HuH-7.5 (cell line): ENCODE measurements at regions not wholly inside any gene's neighbourhood (a gene's known extent, or its start where the extent isn't known, plus 50 kb on each side); places are given as distances from the start of the nearest gene placed in this dataset.

Experiments
- DNase-seq: peaks from one replicate; pipeline ENCODE4 v3.0.0; 2011; ENCODE audit warnings: low spot score

DNA sequence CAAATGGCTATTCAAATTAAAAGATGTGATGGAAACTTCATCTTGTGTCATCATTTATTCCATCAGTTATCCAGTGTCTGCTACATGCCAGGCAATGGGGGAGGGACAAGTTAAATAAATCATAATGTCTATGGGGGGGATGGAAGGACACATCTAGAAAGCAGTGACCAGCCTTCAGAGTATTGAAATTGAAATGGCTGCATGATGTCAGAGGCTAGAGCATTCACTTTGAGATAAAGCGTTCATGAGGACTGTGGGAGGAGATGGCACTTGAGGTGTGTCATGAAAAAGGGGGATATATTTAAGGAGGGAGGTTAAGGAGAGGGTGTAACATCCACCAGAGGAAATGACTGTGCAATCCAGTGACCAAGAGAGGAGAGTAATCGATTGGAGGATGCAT lies 50.6 kb downstream of the SLIT2 start:
- DNase-seq: no peak

DNA sequence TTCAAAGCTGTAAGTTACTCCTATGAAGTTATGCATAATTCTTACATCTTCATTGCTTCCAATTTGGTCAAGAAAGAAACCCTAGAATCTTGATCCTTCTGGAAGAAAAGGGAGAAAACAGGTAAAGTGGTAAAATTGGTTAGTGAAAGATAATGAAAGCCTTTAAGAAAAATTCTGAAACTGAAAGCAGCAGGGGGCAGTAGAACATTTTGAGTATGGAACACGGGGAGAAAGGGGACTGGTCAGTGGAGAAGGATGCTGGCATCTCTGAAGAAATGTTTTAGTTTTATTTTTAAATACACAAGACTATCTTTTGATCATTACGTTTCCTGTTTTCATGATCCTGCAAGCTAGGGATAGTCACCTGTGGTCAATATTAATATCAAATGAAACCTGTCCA lies 54.3 kb downstream of the SLIT2 start:
- DNase-seq: no peak

DNA sequence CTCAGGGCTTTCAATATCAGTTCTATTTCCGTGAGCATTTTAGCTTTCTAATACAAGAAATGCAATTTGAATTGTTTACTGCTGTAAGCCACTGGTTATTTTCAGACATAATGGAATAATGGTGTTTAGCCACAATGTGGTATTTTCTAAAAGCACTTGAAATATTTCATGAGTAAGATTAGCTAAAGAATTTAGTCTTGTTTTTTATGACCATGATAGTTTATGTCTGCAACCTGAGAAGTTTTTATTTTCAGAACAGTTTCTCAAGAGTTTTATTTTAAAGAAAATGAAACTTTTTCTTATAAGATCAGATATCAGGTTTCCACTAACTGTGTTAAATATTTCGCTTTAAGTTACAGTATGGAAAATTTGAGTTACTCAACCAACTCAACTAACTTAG lies 60.2 kb downstream of the SLIT2 start:
- DNase-seq: no peak

DNA sequence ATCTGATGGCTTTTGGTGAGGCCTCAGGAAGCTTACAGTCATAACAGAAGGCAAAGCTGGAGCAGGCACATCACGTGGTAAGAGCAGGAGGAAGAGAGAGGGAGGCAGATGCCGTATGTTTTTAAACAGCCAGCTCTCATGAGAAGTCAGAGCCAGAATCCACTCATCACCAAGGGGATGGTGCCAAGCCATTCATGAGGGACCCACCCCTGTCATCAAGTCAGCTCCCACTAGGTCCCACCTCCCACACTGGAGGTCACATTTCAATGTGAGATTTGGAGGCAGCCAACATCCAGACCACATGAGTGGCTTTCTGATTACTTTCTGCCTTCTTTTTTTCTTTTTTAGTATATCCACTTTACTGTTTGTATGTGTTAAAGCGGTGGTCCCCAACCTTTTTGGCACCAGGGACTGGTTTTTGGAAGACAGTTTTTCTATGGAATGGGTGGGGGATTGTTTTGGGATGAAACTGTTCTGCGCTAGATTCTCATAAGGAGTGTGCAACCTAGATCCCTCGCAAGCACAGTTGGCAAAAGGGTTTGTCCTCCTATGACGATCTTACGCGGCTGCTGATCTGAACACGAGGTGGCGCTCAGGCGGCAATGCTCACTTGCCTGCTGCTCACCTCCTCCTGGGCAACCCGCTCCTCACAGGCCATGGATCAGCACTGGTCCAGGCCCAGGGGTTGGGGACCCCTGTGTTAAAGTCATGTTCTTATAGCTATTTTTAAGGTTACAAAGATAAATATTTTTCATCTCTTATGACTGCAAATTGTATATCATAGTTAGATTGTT lies 61.7 kb downstream of the SLIT2 start:
- no peak for DNase-seq

DNA sequence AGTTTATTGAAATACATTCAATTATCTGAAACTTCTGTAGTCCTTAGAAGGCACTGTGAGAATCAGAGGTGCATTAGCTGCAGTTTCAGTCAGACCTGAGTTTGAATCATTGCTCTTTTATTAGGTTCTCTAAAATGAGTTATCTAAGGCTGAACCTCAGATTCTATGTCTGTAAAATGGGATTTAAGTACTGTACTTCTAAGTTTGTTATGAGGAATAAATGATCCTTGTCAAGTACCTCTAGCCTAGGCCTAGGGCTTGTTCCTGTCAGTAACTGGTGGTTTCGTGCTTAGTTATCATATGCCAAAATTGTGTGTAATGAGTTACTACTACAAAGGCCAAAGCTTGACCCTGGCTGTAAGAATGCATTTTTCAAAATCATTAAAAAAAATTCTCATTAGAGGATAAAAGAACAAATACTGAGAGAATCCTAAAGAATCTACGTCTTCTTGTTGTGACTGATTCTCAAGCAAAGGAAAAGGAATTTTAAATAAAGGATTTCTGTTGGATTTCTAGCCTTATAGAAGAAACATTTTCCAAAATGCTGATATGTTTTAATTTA lies 65.8 kb downstream of the SLIT2 start:
- DNase-seq: no peak

DNA sequence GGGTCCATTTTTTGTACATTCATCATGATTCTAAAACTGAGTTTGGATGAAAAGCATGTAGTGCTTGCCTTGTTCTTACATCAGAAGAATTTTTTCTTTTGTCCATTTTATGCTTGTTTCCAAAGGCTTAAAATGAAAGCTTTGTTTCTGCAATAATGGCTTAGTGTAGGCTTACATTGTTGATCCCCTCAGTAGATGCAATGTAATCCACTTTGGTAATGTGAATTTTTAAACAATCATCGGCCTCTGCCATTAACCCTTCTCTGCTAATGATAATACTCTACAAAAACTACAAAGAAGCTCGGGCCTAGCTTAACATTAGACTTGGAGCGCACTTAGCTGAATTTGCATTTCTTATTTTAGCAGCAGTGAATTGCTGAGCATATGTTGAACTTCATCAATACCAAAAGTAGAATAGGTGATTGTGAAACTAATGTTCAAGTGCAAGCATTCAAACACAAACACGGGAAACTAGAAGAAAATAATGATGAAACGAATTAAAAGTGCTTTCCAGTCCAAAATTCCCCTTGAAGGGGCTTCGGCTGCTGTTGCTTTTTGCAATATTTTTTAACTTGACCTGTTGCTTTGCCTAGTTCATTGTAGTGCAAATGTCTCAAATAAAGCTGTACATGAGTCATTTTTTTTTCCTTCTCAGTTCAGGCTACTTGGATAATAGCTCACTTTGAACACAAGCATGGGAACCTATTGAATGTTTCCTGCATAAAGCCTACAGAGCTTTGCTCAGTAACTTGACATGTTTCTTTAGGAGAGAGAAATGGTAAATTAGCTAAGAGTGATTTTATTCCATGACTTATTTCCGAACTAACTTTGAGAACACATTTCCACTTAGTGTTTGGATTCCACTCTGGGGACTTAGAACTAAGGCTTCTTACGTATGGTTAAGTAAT lies 66.5 kb downstream of the SLIT2 start:
- no peak for DNase-seq

DNA sequence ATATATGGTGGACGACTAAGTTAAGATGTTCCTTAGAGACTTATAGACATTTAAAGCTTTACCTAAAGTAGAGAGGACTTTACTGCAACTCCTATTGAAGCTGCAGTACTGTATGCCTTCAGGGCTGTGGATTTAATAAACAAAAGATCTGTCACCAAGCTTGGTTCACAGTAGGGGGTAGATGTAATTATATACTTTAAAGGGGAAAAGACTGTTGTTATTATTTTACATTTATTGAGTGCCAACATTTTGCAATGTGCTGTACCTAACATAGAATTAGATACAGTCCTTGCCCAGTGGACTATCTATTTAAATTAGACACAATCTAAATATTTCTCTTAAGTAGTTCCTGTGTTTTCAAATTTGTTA lies 67.2 kb downstream of the SLIT2 start:
- DNase-seq: no peak

DNA sequence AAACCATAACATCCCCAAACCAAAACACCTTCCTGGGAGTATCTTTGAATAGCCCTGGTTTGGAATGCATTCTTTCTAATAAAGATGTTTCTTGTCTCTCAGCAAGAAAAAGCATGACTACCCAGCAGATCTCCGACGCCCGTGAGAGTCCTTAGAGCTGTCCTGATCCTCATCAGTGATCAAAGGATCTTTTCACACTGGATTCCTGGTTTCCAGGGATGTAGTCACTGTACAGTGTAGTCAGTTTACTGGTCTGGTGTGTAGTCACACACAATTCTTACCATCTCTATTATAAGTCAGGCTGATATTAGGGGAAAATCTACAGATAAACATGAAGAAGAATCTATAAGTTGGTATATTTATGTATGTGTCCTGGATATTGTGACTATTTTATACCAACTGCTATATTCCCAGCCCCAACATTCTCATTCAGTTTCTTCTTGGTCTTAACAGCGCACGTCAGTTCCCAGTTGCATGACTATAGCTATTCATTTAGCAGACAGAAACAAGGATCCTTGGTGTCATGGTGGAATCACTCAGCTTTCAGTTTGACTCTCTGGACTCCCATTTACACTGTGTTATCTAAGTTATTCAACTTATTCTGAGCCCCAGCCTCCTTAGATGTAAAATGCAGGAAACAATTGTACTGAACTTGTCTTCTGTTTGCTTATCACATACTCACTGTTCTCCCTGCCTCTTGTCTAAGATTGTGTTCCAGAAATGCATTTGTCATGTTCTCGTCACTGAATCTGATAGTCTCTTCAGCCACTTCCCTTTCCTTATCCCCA lies 68.3 kb downstream of the SLIT2 start:
- DNase-seq: no peak

DNA sequence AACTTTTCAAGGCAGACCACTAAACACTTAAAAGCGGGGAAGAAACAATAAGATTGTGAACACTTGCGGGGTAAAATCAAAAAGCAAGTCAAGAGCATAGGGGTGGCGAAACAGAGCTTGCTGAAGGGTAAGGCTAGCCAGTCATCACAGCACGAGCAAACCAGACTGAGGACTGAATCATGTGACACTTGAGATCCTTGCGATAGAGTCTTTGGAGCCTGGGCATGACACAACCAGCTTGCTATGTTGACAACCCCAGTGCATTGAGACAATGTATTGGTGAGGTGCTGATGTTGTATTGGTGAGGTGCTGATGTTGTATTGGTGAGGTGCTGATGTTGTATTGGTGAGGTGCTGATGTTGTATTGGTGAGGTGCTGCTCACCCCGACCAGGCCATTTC lies 72.3 kb downstream of the SLIT2 start:
- DNase-seq: no peak

DNA sequence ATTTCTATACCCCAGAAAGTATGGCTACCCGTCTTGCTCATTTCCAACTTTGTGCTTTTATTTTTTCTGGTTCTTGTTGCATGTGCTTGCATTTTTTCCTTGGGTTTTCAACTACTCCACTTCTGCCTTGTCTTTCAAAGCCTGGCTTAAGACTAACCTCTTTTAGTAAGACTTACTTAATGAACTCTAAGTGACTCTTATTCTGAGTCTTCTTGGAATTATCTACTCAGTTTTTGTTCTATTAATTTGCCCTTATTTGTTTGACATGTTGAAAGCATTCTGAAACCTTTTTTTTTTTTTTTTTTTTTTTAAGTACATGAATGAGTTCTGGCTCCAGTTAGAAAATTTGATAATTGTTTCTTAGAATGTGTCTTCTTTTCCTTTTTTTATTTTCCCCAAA lies 74.8 kb downstream of the SLIT2 start:
- no peak for DNase-seq

DNA sequence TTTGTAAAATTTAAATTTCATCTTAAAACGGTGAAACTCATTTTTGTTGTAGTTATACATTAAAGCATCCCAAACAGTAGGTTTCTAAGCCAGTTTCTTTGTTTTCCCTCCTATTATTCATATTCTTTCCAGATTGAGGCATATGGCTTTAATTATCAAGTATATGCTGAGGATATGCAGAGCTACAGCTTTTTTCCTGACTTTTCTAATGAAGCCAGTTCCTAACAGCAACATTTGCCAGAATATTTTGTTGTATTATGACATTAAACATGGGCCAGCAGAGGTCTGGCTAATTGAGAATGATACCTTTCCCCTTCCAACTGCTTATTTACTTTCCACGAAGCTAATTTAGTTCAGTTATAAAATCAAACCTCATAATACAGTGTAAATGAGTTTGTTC lies 75.3 kb downstream of the SLIT2 start:
- no peak for DNase-seq

DNA sequence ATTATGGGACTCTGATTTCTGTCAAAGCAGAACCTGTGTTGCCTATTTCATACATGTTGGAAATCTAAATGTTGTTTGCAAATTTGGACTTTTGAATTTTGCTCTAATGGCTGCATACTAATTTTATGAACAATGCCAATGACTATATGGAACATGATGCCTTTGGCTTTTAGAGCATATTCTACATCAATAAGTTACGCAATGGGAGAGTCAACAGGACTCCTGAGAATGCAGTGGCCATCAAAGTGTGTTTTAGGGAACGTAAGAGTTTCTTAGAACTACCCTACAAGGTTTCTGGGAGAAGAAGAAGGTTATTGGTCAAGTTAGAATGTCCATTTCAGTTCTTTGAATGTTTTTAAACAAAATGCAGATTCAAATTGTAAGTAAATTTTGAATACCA lies 76.1 kb downstream of the SLIT2 start:
- no peak for DNase-seq

DNA sequence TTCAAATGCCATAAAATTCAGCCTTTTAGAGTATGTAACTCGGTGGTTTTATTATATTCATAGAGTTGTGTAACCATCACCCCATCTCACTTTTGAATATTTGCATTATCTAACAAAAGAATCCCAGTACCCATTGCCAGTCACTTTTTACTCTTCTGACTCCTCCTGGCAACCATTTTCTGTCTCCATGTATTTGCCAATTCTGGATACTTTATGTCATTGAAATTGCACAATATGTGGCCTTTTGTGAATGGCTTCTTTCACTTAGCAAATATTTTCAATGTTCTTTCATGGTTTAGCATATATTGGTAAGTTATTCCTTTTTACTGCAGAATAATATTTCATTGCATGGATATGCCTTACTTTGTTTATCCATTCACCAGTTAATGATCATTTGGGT lies 79.9 kb downstream of the SLIT2 start:
- no peak for DNase-seq

DNA sequence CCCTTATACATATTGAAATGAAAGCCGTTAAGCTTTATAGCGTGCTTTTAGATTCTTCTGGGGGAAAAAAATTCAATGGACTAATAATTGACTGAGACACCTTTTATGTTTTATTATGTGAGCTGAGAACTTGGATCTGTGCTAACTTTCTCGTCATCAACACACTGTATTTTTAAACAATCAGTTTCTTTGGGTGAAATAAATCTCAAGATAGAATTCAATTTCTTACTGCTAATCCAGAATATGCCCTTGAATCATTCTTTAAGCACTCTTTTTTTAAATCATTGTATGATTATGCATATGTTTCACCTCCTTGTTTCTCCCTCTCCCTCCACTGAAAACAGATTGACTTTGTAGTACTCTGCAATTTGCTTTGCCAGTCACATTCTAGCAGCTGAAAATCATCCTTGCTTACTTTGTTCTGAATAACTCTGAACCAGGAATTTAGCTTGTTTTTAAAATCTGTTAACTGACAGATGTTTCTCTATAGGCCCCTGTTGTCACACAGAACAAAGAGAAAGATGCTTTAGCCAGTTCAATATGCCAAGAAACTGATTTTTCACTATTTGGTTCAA lies 81.5 kb downstream of the SLIT2 start:
- no peak for DNase-seq

DNA sequence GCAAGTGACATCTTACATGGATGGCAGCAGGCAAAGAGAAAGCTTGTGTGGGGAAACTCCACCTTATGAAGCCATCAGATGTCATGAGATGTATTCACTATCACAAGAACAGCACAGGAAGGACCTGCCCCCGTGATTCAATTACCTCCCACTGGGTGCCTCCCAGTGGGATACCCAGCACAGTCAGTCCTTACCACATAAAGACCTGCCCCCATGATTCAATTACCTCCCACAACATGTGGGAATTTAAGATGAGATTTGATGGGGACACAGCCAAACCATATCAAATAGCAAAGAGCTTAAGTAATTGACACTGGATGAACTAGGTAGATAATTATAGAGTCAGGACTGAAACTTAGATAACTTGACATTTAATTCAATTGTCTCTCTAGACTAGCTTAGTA lies 85.6 kb downstream of the SLIT2 start:
- DNase-seq: no peak

DNA sequence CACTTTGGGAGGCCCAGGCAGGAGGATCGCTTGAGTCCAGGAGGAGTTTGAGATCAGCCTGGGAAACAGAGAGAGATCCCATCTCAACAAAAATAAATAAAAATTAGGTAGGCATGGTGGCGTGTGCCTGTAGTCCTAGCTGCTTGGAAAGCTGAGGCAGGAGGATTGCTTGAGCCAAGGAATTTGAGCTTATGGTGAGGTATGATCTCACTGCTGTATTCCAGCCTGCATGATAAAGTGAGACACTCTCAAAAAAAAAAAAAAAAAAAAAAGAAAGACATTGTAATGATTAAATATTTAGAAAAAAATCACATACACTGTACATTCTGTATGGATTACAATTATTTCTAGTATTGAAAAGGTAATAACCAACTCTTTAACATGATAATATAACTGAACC lies 87.1 kb downstream of the SLIT2 start:
- DNase-seq: no peak

DNA sequence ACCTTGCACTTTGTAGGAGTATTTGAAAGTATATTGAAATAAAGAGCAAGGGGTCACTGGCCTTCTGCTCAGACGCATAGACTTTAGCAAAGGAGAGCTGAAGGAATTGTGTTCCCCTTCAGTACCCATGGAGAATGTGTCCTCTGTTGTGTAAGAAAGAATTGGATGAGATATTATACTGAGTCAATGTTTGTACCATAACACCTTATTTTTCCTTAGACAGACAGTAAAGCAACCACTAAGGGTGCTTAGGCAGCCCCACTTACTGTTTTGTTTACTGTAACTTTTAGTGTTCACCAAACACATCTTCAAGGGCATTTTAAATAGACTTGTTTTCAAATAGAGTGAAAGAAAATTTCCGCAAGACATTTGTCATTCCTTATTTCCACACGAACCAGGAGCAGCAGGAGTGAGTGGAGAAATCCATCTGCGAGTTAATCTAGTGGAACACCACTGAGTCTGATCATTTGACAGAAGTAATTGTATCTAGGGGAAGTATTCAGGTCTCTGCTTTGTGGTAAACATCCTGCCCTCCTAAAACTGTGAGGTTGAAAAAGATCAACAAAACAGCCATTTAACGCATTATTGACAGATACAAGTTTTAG lies 89.5 kb downstream of the SLIT2 start:
- DNase-seq: no peak

DNA sequence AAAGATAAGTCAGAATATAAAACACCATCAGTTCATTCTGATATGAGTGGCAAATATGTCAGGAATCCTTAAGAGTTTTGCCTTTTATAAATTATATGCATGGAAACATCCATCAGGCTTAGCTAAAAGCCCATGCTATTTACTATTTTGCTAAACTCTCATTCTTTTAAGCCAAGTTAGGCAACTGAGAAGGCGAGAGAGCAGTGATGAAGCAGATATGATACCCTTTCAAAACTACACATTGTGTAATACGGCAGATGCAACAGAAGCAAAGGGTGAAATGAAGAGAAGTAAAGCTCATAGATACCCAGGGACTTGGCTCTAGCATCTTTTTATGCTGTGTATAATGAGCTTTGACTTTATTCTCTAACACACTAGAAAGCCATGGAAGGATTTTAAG lies 95.8 kb downstream of the SLIT2 start:
- no peak for DNase-seq

DNA sequence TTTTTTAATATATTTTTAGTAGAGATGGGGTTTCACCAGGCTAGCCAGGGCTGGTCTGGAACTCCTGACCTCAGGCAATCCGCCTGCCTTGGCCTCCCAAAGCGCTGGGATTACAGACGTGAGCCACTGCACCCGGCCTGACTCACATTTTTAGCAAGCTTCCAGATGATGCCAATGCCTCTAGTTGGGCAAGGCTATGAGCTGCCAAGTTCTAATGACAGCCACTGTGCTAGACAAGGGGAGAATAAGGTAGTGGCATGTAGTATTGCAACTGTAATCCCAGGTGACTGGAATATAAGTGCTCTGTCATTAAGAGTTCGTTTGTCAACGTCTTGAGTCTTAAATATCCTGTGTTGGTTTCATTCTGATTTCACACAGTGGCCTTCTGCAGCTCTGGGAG lies 96.7 kb downstream of the SLIT2 start:
- no peak for DNase-seq

DNA sequence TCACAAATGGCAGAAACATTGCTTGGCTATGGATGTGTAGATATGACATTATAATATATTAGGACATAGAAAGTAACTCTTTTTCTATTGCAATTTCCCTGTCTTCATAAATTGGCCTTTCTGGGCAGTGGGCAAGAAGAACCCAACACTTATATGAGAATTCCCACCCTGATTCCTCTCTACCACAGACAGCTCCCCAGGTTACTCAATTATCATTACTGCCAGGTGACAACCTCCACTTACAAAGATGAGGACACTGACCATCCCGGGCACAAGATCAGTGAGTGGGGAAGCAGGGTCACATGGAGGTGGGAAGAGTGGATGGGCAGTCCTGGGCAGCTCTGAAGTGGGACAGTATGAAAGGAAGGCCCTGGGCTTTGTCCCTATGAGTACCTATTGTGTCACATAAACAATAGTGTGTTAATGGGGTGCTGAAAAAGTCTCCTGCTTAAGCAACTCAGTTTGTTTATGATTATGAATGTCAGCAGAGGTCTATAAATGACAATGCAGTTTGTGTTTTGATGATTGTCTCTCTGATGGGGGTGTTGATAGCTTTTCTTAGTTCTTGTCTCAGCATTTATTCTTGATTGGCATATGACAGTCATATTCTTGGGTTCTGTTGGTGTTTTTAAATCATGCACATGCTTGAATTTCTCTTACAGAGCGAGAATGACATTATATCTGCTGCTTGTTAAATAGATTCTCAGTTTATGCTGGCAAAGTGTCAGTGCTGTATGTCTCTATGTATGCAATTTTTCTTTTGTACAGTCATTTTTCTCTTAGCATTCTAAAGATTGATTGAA lies 99.9 kb downstream of the SLIT2 start:
- DNase-seq: no peak

DNA sequence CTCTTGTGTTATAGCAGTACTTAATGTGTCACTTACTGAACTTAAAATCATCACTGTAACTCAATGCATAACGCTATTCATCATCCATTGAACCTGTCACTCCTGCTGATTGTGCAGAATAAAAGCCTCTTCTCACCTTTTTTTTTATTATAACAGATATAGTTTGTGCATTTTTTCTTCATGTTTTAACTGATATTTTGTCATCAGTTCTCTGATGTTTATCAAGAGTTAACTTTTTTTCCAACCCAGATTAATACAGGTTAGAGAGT lies 100.4 kb downstream of the SLIT2 start:
- no peak for DNase-seq
